H1 (cell line): ENCODE measurements at regions not wholly inside any gene's neighbourhood (a gene's known extent, or its start where the extent isn't known, plus 50 kb on each side); places are given as distances from the start of the nearest gene placed in this dataset.
A peak's percentile ranks its signal among the peaks of the same experiment; 100 is the strongest.

Source experiments
- CTCF ChIA-PET: fragments of 300-600 bp; sonication (Branson Sonifier 250); formaldehyde crosslinking; loops from one replicate; lab custom pipeline; 2021; ENCODE audit not compliant: partially characterized antibody; lab: Charles Lee
- POLR2A ChIA-PET: fragments of 300-600 bp; sonication (Branson Sonifier 250); formaldehyde crosslinking; loops from one replicate; lab custom pipeline; 2021; ENCODE audit warnings: inconsistent platforms; ENCODE audit not compliant: partially characterized antibody; lab: Charles Lee
- DNase-seq, 2 experiments: peaks; one replicate each; pipeline versions ENCODE4 v3.0.0 to v3.0.0-alpha.2; 2010 to 2022; ENCODE audit warnings: low spot score in 2 of 2, low read depth in 1 of 2, mixed read lengths in 1 of 2
- FAIRE-seq: peaks from 2 replicates; lab custom pipeline; 2011; peaks lifted over from hg19 to GRCh38; lab: Jason Lieb, UNC
- H2AFZ ChIP-seq: 2 replicates; pipeline ENCODE4 v1.8.1; 2012; ENCODE audit warnings: low read length, inconsistent platforms
- H2AK5ac ChIP-seq: 2 replicates; pipeline ENCODE4 v1.6.1; 2013; ENCODE audit warnings: low read depth, low read length
- H2BK120ac ChIP-seq: replicated peaks from 2 replicates; pipeline ENCODE3; 2013; ENCODE audit warnings: low read depth, low read length, inconsistent platforms
- H2BK12ac ChIP-seq: 2 replicates; pipeline ENCODE4 v1.6.1; 2013; ENCODE audit warnings: low read depth, low read length
- H2BK15ac ChIP-seq: 2 replicates; pipeline ENCODE4 v1.6.1; 2013; ENCODE audit warnings: low read length
- H2BK20ac ChIP-seq: 2 replicates; pipeline ENCODE4 v1.6.1; 2013; ENCODE audit warnings: low read length
- H2BK5ac ChIP-seq: 2 replicates; pipeline ENCODE4 v1.6.1; 2013; ENCODE audit warnings: low read depth, low read length
- H3K14ac ChIP-seq: 2 replicates; pipeline ENCODE4 v1.6.1; 2013; ENCODE audit warnings: inconsistent platforms; ENCODE audit not compliant: insufficient read length
- H3K18ac ChIP-seq: 2 replicates; pipeline ENCODE4 v1.6.1; 2013; ENCODE audit warnings: low read length; ENCODE audit errors: extremely low read depth
- H3K23ac ChIP-seq: 2 replicates; pipeline ENCODE4 v1.6.1; 2013; ENCODE audit warnings: inconsistent platforms; ENCODE audit not compliant: insufficient read length
- H3K23me2 ChIP-seq: 2 replicates; pipeline ENCODE4 v1.6.1; 2013; ENCODE audit warnings: low read depth, low read length
- H3K27ac ChIP-seq: 2 replicates; pipeline ENCODE4 v1.6.1; 2011; ENCODE audit warnings: low read depth, low read length, inconsistent platforms
- H3K27me3 ChIP-seq, 4 experiments: replicated peaks in 1 of 4; 1 replicate in 1 of 4; 2 replicates in 3 of 4; pipeline versions ENCODE4 v1.6.1 to v1.8.1; 2011 to 2013; ENCODE audit warnings: low read length in 3 of 4, mild to moderate bottlenecking in 3 of 4, inconsistent platforms in 2 of 4, mixed read lengths in 2 of 4, moderate library complexity in 1 of 4; ENCODE audit not compliant: control insufficient read depth in 3 of 4, insufficient read depth in 3 of 4; ENCODE audit errors: extremely low read depth in 1 of 4
- H3K36me3 ChIP-seq, 4 experiments: 2 replicates each; pipeline versions ENCODE4 v1.6.1 to v1.8.1; 2011 to 2013; ENCODE audit warnings: mild to moderate bottlenecking in 4 of 4, low read length in 3 of 4, moderate library complexity in 2 of 4, control low read depth in 1 of 4, inconsistent platforms in 1 of 4; ENCODE audit not compliant: insufficient read depth in 4 of 4, control insufficient read depth in 2 of 4
- H3K4ac ChIP-seq: replicated peaks from 2 replicates; pipeline ENCODE3; 2013; ENCODE audit warnings: low read length, low read depth, mixed read lengths, inconsistent platforms; ENCODE audit not compliant: insufficient read length
- H3K4me1 ChIP-seq, 4 experiments: replicated peaks in 1 of 4; 1 replicate in 1 of 4; 2 replicates in 3 of 4; pipeline versions ENCODE4 v1.6.1 to v1.8.1; 2011 to 2013; ENCODE audit warnings: low read length in 3 of 4, inconsistent platforms in 2 of 4, mixed read lengths in 1 of 4; ENCODE audit not compliant: insufficient read depth in 4 of 4, control insufficient read depth in 3 of 4
- H3K4me2 ChIP-seq, 2 experiments: 2 replicates each; pipeline versions ENCODE4 v1.6.1 to v1.8.1; 2011 to 2013; ENCODE audit warnings: low read depth in 2 of 2, low read length in 2 of 2, control low read depth in 1 of 2, inconsistent platforms in 1 of 2, mild to moderate bottlenecking in 1 of 2; ENCODE audit not compliant: insufficient read depth in 1 of 2
- H3K4me3 ChIP-seq, 4 experiments: fragments of 200-600, 300-600 bp in 1 of 4; sonication (generic), shearing (Covaris generic), sonication (Bioruptor Twin) in 1 of 4; 2 replicates each; pipeline versions ENCODE4 v1.5.1 to v1.8.1; 2011 to 2016; ENCODE audit warnings: low read length in 4 of 4, low read depth in 3 of 4, control low read depth in 2 of 4, inconsistent platforms in 2 of 4, mild to moderate bottlenecking in 2 of 4, mixed read lengths in 1 of 4, moderate library complexity in 1 of 4; ENCODE audit not compliant: insufficient read depth in 2 of 4; ENCODE audit errors: extremely low read depth in 1 of 4
- H3K56ac ChIP-seq: replicated peaks from 2 replicates; pipeline ENCODE3; 2013; ENCODE audit warnings: low read depth, mild to moderate bottlenecking, mixed read lengths, low read length, inconsistent platforms; ENCODE audit not compliant: insufficient read length
- H3K79me1 ChIP-seq: 2 replicates; pipeline ENCODE4 v1.6.1; 2013; ENCODE audit warnings: low read depth, low read length, control low read depth
- H3K79me2 ChIP-seq, 2 experiments: 2 replicates each; pipeline versions ENCODE4 v1.6.1 to v1.8.1; 2012 to 2013; ENCODE audit warnings: low read length in 2 of 2, mild to moderate bottlenecking in 2 of 2, inconsistent platforms in 1 of 2; ENCODE audit not compliant: insufficient read depth in 2 of 2, control insufficient read depth in 1 of 2
- H3K9ac ChIP-seq, 4 experiments: replicated peaks in 1 of 4; 1 replicate in 1 of 4; 2 replicates in 3 of 4; pipeline versions ENCODE4 v1.6.1 to v1.8.1; 2011 to 2013; ENCODE audit warnings: low read depth in 3 of 4, low read length in 3 of 4, control low read depth in 2 of 4, mild to moderate bottlenecking in 2 of 4, moderate library complexity in 2 of 4, inconsistent platforms in 1 of 4; ENCODE audit errors: extremely low read depth in 1 of 4
- H3K9me3 ChIP-seq, 2 experiments: 2 replicates each; pipeline versions ENCODE4 v1.6.1 to v1.8.1; 2012 to 2013; ENCODE audit warnings: mild to moderate bottlenecking in 2 of 2, moderate library complexity in 2 of 2, control low read depth in 1 of 2, inconsistent platforms in 1 of 2, low read depth in 1 of 2, low read length in 1 of 2, mixed read lengths in 1 of 2; ENCODE audit not compliant: insufficient read depth in 2 of 2
- H4K20me1 ChIP-seq, 2 experiments: replicated peaks in 1 of 2; 2 replicates each; pipeline versions ENCODE3 to v1.8.1; 2011 to 2013; ENCODE audit warnings: inconsistent platforms in 2 of 2, low read length in 2 of 2, mild to moderate bottlenecking in 1 of 2; ENCODE audit not compliant: insufficient read depth in 2 of 2, control insufficient read depth in 1 of 2
- H4K5ac ChIP-seq: 2 replicates; pipeline ENCODE4 v1.6.1; 2013; ENCODE audit warnings: low read length, low read depth, mixed read lengths, inconsistent platforms; ENCODE audit not compliant: insufficient read length
- H4K8ac ChIP-seq: 2 replicates; pipeline ENCODE4 v1.8.0; 2013; ENCODE audit warnings: mild to moderate bottlenecking, moderate library complexity, low read length, inconsistent platforms; ENCODE audit not compliant: insufficient read depth; ENCODE audit errors: extremely low read depth
- H4K91ac ChIP-seq: replicated peaks from 2 replicates; pipeline ENCODE3; 2013; ENCODE audit warnings: low read length, mixed read lengths, inconsistent platforms; ENCODE audit not compliant: insufficient read length
- POU5F1 ChIP-seq: IDR thresholded peaks from 2 replicates; pipeline ENCODE4 v1.6.1; 2011; ENCODE audit warnings: low read depth, mild to moderate bottlenecking, low read length, moderate library complexity
- YY1 ChIP-seq: IDR thresholded peaks from 2 replicates; pipeline ENCODE4 v1.6.1; 2011; ENCODE audit warnings: low read depth, mild to moderate bottlenecking, low read length
- WGBS, 2 experiments: shearing (Covaris generic) in 1 of 2; methylation state at CpG; one replicate each; pipeline versions ENCODE4 v1.1.6 to v1.1.7; 2013 to 2015; ENCODE audit warnings: low lambda C conversion rate in 2 of 2, mixed read lengths in 2 of 2, inconsistent platforms in 1 of 2, low coverage in 1 of 2, missing lambda C conversion rate in 1 of 2; ENCODE audit not compliant: insufficient replicate concordance in 2 of 2, insufficient coverage in 1 of 2, insufficient read length in 1 of 2; ENCODE audit errors: extremely low coverage in 1 of 2, missing lambda C conversion rate in 1 of 2; 5-methylcytosine and 5-hydroxymethylcytosine counted together
- TF ChIP-seq, protein P1 (sequence below): IDR thresholded peaks from 2 replicates; pipeline ENCODE4 v1.6.1; 2012; ENCODE audit warnings: inconsistent platforms
- TF ChIP-seq, protein P2 (sequence below): IDR thresholded peaks from 2 replicates; pipeline ENCODE4 v1.6.1; 2012; ENCODE audit warnings: inconsistent platforms

DNA sequence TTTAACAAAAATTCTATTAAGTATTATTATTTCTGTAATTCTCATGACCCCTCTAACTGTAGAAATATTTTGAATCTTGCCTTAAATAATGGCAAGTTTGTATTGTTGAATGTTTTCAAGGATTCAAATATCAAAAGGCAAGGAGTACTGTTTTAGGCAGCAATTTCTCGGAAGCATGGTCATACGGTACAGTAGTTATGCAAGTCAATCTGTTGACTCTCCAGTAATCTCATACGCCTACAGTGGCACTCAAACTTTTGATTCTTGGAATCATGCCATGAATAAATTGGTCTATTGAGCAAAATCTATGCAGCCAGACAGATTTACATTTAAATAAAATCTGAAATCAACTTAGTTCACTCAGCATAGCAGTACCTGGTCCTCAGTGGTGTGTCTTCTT lies 139.6 kb upstream of the FAM47C start:
- peak; percentile 36 for FAIRE-seq
- CTCF ChIA-PET, result no interaction called here
- no peaks in the 10 kb centered on the region for H3K4me1 ChIP-seq

More for the DNA sequence above, 139.6 kb upstream of the FAM47C start:
- Histone ChIP-seq H2BK5ac (no peak overlapping the region), H3K23me2 (no peaks in the 10 kb centered on the region), H3K4ac (no peak overlapping the region), H3K9me3 (no peaks in the 10 kb centered on the region), H2AK5ac (no peak overlapping the region), H3K4me3 (no peak overlapping the region), H3K36me3 (no peaks in the 10 kb centered on the region), H3K18ac (no peak overlapping the region), H3K27me3 (no peaks in the 10 kb centered on the region), H3K4me2 (no peak overlapping the region), H3K9ac (no peak overlapping the region), H4K20me1 (no peaks in the 10 kb centered on the region), H4K8ac (no peak overlapping the region), H3K56ac (no peak overlapping the region), H2BK12ac (no peak overlapping the region), H3K23ac (no peak overlapping the region), H4K5ac (no peak overlapping the region), H3K27ac (no peak overlapping the region), H3K79me1 (no peaks in the 10 kb centered on the region), H3K14ac (no peak overlapping the region), H4K91ac (no peak overlapping the region), H2BK15ac (no peak overlapping the region), H3K79me2 (no peaks in the 10 kb centered on the region), H2AFZ (no peak overlapping the region), H2BK120ac (no peak overlapping the region), H2BK20ac (no peak overlapping the region)
- WGBS, 2 experiments, result 81% methylated on average over 3 of the region's 3 CpGs; no CpG with 5 or more reads in 1 of the 2 experiments
- POLR2A ChIA-PET, result no interaction called here
- TF ChIP-seq, protein P1, sequence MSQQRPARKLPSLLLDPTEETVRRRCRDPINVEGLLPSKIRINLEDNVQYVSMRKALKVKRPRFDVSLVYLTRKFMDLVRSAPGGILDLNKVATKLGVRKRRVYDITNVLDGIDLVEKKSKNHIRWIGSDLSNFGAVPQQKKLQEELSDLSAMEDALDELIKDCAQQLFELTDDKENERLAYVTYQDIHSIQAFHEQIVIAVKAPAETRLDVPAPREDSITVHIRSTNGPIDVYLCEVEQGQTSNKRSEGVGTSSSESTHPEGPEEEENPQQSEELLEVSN, result no peak
- TF ChIP-seq YY1 (no peak), POU5F1 (no peak)
- TF ChIP-seq, protein P2, sequence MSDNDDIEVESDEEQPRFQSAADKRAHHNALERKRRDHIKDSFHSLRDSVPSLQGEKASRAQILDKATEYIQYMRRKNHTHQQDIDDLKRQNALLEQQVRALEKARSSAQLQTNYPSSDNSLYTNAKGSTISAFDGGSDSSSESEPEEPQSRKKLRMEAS, result no peak
- DNase-seq, result no peak
